Bronchial epithelial cell (primary cell): ENCODE measurements at regions not wholly inside any gene's neighbourhood (a gene's known extent, or its start where the extent isn't known, plus 50 kb on each side); places are given as distances from the start of the nearest gene placed in this dataset.
A peak's percentile ranks its signal among the peaks of the same experiment; 100 is the strongest.

ENCODE experiments used
- DNase-seq: peaks from one replicate; pipeline ENCODE4 v3.0.0-alpha.2; 2010; ENCODE audit warnings: low read depth
- FAIRE-seq: peaks from 2 replicates; lab custom pipeline; 2011; peaks lifted over from hg19 to GRCh38; lab: Jason Lieb, UNC
- H3K27me3 ChIP-seq: 2 replicates; pipeline ENCODE4 v1.5.1; 2011; ENCODE audit warnings: low read length; ENCODE audit not compliant: control insufficient read depth, insufficient read depth
- H3K36me3 ChIP-seq: 2 replicates; pipeline ENCODE4 v1.5.1; 2011; ENCODE audit warnings: low read length; ENCODE audit not compliant: control insufficient read depth, insufficient read depth
- H3K4me3 ChIP-seq: 2 replicates; pipeline ENCODE4 v1.5.1; 2011; ENCODE audit warnings: mild to moderate bottlenecking, low read depth, low read length, control low read depth
- TF ChIP-seq, protein P1 (sequence below): IDR thresholded peaks from 2 replicates; pipeline ENCODE4 v1.5.1; 2011; ENCODE audit warnings: mild to moderate bottlenecking, moderate library complexity, low read length, control low read depth, inconsistent platforms; ENCODE audit not compliant: insufficient read depth, severe bottlenecking

DNA sequence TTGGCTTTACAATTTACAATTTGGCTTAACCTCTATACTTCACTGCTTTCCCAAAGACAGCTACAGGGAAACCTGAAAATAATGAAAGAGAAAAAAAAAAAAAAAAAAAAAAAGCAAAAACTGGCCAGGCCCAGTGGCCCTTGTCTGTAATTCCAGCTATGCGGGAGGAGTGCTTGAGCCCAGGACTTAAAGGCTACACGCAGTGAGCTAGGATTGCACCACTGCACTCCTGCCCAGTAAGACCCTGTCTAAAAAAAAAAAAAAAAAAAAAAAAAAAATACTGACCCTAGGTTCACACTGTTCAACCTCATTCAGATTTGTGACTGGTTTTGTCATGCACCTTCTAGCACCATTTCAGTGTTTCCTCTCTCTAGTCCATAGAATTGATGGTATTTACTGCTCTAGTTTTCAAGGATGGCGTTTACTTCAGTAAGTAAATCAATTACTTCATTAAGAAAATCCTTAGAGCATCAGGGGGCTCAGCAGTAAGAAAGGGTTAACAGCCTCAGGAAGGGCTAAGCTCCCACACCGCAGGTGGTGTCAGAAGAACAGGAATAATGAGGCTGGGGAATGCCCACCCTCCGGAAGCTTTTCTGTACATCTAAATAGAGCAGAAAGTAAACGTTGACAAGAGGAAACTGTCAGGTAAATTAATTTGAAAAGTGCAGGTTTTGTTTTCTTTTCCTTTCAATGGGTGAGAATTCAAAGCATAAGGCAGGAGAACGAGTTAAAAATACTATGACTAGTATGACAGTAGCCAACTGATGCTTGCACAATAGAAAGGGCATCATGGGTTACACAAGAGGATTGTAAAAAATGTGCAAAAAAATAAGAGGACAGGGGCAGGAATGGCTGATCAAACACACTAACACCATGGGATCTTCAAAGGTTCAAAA lies 115.0 kb upstream of the MDM1 start:
- FAIRE-seq: no peak
- H3K36me3 ChIP-seq: no peaks in the 10 kb centered on the region
- no peak overlapping the region for H3K4me3 ChIP-seq
- H3K27me3 ChIP-seq: no peaks in the 10 kb centered on the region
- TF ChIP-seq, protein P1, sequence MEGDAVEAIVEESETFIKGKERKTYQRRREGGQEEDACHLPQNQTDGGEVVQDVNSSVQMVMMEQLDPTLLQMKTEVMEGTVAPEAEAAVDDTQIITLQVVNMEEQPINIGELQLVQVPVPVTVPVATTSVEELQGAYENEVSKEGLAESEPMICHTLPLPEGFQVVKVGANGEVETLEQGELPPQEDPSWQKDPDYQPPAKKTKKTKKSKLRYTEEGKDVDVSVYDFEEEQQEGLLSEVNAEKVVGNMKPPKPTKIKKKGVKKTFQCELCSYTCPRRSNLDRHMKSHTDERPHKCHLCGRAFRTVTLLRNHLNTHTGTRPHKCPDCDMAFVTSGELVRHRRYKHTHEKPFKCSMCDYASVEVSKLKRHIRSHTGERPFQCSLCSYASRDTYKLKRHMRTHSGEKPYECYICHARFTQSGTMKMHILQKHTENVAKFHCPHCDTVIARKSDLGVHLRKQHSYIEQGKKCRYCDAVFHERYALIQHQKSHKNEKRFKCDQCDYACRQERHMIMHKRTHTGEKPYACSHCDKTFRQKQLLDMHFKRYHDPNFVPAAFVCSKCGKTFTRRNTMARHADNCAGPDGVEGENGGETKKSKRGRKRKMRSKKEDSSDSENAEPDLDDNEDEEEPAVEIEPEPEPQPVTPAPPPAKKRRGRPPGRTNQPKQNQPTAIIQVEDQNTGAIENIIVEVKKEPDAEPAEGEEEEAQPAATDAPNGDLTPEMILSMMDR: no peak
- no peak for DNase-seq

DNA sequence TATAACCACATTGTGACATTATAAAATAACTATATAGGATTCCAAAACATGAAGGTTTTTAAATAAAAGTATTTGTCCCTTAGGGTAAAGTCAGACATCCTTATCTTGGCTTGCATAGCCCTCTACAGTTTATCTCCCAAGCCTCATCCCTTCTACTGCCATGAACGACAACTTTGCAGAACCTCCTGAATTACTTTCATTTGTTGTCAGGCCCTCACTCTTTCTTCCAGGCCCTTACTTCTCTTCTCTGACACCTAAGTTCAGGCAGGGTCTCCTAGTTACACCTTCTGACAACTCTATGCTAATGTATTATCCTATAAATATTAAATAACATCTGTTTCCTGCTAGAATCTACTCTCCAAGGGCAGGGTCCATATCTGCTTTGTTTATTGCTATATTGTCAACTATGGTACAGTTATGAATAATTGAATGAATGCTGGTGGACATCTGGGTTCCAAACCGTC lies 115.7 kb upstream of the MDM1 start:
- Histone ChIP-seq H3K4me3 (no peak overlapping the region), H3K36me3 (no peaks in the 10 kb centered on the region), H3K27me3 (no peaks in the 10 kb centered on the region)
- FAIRE-seq (no peak), DNase-seq (no peak)
- TF ChIP-seq, protein P1: no peak

DNA sequence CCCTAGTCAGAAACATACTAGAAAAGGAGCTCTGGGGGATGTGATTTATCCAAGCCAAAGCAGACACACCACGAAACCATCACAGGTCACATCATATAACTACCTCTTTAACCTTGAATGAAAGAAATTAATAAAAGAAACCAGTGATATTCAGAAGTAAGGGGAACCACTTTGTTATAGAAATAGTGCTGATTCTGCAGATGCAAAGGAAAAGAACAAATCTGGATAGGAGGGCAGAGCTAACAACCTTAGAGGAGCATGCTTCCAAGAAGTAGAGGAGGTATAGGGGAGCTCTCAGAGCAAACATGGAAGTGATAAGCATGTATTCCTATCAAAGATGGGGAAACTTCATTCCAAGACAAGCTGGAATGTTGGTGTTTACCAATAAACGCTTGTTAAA lies 117.0 kb upstream of the MDM1 start:
- FAIRE-seq (no peak), DNase-seq (no peak)
- Histone ChIP-seq H3K4me3 (no peak overlapping the region), H3K36me3 (no peaks in the 10 kb centered on the region), H3K27me3 (no peaks in the 10 kb centered on the region)
- TF ChIP-seq, protein P1: no peak

DNA sequence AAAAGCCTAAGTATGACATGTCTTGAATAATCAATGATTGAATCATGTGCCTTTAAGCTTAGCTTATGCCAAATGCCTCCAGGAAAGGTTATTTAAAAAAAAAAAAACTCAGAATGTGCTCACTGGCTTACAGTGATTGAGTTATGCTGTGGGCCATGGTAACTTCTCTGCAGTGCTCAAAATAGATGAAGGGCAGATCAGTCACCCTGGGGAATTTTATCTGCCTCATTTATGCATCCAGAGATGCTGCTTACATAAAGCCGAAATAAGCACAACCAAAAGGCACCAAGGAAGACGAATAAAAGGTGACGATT lies 118.7 kb upstream of the MDM1 start:
- H3K4me3 ChIP-seq: no peak overlapping the region
- TF ChIP-seq, protein P1: no peak
- no peaks in the 10 kb centered on the region for H3K27me3 ChIP-seq
- no peaks in the 10 kb centered on the region for H3K36me3 ChIP-seq
- FAIRE-seq: no peak
- no peak for DNase-seq

DNA sequence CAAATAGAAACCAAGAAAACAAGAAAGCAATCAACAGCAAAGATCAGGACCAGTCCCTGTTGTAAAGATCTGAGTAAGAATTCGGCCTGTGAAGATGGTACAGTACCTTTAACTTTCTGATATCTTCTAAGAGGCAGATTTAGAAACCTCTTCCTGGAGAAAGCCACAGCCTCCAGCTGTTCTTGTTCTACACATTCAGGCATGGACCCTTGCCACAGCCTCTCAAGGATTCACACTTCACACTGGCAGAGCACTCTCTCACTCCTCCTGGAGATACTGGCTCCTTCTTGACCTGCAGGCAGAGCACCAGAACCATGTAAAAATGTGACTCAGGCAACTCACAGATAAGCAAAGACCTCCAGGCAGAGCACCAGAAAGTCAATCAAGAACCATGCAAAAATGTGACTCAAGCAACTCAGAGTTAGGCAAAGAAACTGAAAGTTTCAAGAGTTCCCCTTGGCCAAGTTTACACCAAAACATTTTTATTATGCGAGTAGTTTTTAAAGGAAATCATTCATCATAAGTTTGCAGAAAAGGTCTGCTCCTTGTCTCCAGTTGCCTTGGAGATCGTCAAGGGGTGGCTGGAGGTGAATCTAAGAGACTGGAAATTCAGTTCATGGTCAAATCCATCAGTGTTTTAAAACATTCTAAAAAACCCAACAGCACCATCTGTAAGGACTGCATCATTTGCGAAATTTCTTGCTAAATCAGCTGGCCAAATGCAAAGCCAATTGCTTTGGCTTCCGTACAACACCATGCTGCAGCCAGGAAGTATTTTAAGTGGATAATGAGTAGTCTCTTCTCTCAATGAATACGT lies 119.3 kb upstream of the MDM1 start:
- FAIRE-seq (no peak), DNase-seq (peak; percentile 50)
- H3K27me3 ChIP-seq: no peaks in the 10 kb centered on the region
- TF ChIP-seq, protein P1: no peak
- H3K36me3 ChIP-seq: no peaks in the 10 kb centered on the region
- no peak overlapping the region for H3K4me3 ChIP-seq
